ENCODE measurements at regions not wholly inside any gene's neighbourhood (a gene's known extent, or its start where the extent isn't known, plus 50 kb on each side); places are given as distances from the start of the nearest gene placed in this dataset.
"Not testable (repeated sequence)": the region's sequence is repeated elsewhere in the genome, so short reads cannot be mapped to it uniquely, and the experiment has no call there.

- POLR2A ChIA-PET: no interaction called here
- Histone ChIP-seq H3K36me3 (ENCODE audit: control insufficient read depth in 2 of 2, insufficient read depth in 1 of 2, low read length in 2 of 2) (no peaks in the 10 kb centered on the region), H3K9me3 (ENCODE audit: control insufficient read depth, insufficient read depth, low read depth, low read length) (no peaks in the 10 kb centered on the region), H3K27ac (ENCODE audit: extremely low read depth, low read depth, low read length) (no peak overlapping the region), H3K4me1 (ENCODE audit: control insufficient read depth, insufficient read depth, low read length) (no peaks in the 10 kb centered on the region), H3K4me3 (ENCODE audit: low read depth, low read length) (no peak overlapping the region)
- no peak for TF ChIP-seq GLIS1 (tag by site-specific recombination; IDR thresholded peaks at IDR 0.05)
- TF ChIP-seq ELK4 (IDR thresholded peaks at IDR 0.05; ENCODE audit: borderline replicate concordance, low read depth, low read length): no peak
- no peak for TF ChIP-seq SALL2 (tag by site-specific recombination; IDR thresholded peaks at IDR 0.05; ENCODE audit: borderline replicate concordance)
- TF ChIP-seq PRDM6 (tag by site-specific recombination; IDR thresholded peaks at IDR 0.05): no peak
- no peak for TF ChIP-seq ZNF692 (tag by site-specific recombination; IDR thresholded peaks at IDR 0.05)
- TF ChIP-seq ZNF423 (tag by site-specific recombination; IDR thresholded peaks at IDR 0.05): no peak
- CTCF ChIA-PET: no interaction called here
Measured at GRCh38 chr7:67918158-67918557, 921.5 kb downstream of the TYW1 start.

GRCh38 chr7:67923286-67923685, 926.7 kb downstream of the TYW1 start:
- ChIA-PET POLR2A (no interaction called here), CTCF (no interaction called here)
- no peaks in the 10 kb centered on the region for H3K36me3 ChIP-seq (ENCODE audit: control insufficient read depth in 2 of 2, insufficient read depth in 1 of 2, low read length in 2 of 2)
- no peak overlapping the region for H3K27ac ChIP-seq (ENCODE audit: extremely low read depth, low read depth, low read length)
- no peak overlapping the region for H3K4me3 ChIP-seq (ENCODE audit: low read depth, low read length)
- H3K4me1 ChIP-seq (ENCODE audit: control insufficient read depth, insufficient read depth, low read length): no peaks in the 10 kb centered on the region
- H3K9me3 ChIP-seq (ENCODE audit: control insufficient read depth, insufficient read depth, low read depth, low read length): no peaks in the 10 kb centered on the region
- TF ChIP-seq TSHZ1 (tag by site-specific recombination; IDR thresholded peaks at IDR 0.05; ENCODE audit: borderline replicate concordance): no peak

- TF ChIP-seq ZSCAN30 (tag by site-specific recombination; IDR thresholded peaks at IDR 0.05): no peak
- no peak for TF ChIP-seq ZNF529 (tag by site-specific recombination; IDR thresholded peaks at IDR 0.05; ENCODE audit: insufficient replicate concordance)
- no peak for TF ChIP-seq GFI1B (tag by site-specific recombination; IDR thresholded peaks at IDR 0.05)
- TF ChIP-seq SCRT2 (tag by site-specific recombination; IDR thresholded peaks at IDR 0.05): no peak
- TF ChIP-seq BCL6B (tag by site-specific recombination; IDR thresholded peaks at IDR 0.05): no peak
- no peak for TF ChIP-seq ZNF610 (tag by site-specific recombination; IDR thresholded peaks at IDR 0.05; ENCODE audit: borderline replicate concordance)
- no peak for TF ChIP-seq ZNF645 (tag by site-specific recombination; IDR thresholded peaks at IDR 0.05)
- TF ChIP-seq ZNF423 (tag by site-specific recombination; IDR thresholded peaks at IDR 0.05): no peak
- no peak for TF ChIP-seq PATZ1 (tag by site-specific recombination; IDR thresholded peaks at IDR 0.05)
- ChIA-PET POLR2A (no interaction called here), CTCF (no interaction called here)
- no peak overlapping the region for H3K27ac ChIP-seq (ENCODE audit: extremely low read depth, low read depth, low read length)
- H3K9me3 ChIP-seq (ENCODE audit: control insufficient read depth, insufficient read depth, low read depth, low read length): no peaks in the 10 kb centered on the region
- no peaks in the 10 kb centered on the region for H3K36me3 ChIP-seq (ENCODE audit: control insufficient read depth in 2 of 2, insufficient read depth in 1 of 2, low read length in 2 of 2)
- no peaks in the 10 kb centered on the region for H3K4me1 ChIP-seq (ENCODE audit: control insufficient read depth, insufficient read depth, low read length)
- no peak overlapping the region for H3K4me3 ChIP-seq (ENCODE audit: low read depth, low read length)
Measured at GRCh38 chr7:67928141-67928540, 931.5 kb downstream of the TYW1 start.

GRCh38 chr7:67936447-67936846, 939.8 kb downstream of the TYW1 start:
- CTCF ChIA-PET; POLR2A ChIA-PET; H3K9me3 ChIP-seq (ENCODE audit: control insufficient read depth, insufficient read depth, low read depth, low read length); H3K27ac ChIP-seq (ENCODE audit: extremely low read depth, low read depth, low read length); H3K4me3 ChIP-seq (ENCODE audit: low read depth, low read length); H3K36me3 ChIP-seq (ENCODE audit: control insufficient read depth in 2 of 2, insufficient read depth in 1 of 2, low read length in 2 of 2); H3K4me1 ChIP-seq (ENCODE audit: control insufficient read depth, insufficient read depth, low read length): not testable (repeated sequence)

Data from HEK293 (cell line).